H9 (cell line): ENCODE measurements at regions not wholly inside any gene's neighbourhood (a gene's known extent, or its start where the extent isn't known, plus 50 kb on each side); places are given as distances from the start of the nearest gene placed in this dataset.
"Not testable (repeated sequence)": the region's sequence is repeated elsewhere in the genome, so short reads cannot be mapped to it uniquely, and the experiment has no call there.

ENCODE experiments used
- DNase-seq: peaks from one replicate; pipeline ENCODE4 v3.0.0-alpha.2; 2017
- H2AFZ ChIP-seq: one replicate; pipeline ENCODE4 v1.6.1; 2013; ENCODE audit warnings: mild to moderate bottlenecking, low read length, control low read depth, moderate library complexity
- H2AK5ac ChIP-seq: 2 replicates; pipeline ENCODE4 v1.6.1; 2013; ENCODE audit warnings: low read length, control low read depth, mixed read lengths; ENCODE audit not compliant: insufficient read length
- H2BK120ac ChIP-seq: one replicate; pipeline ENCODE4 v1.6.1; 2013; ENCODE audit warnings: low read depth, mild to moderate bottlenecking, low read length, control low read depth, inconsistent platforms; ENCODE audit not compliant: poor library complexity, severe bottlenecking
- H2BK12ac ChIP-seq: 2 replicates; pipeline ENCODE4 v1.6.1; 2013; ENCODE audit warnings: low read length, control low read depth, mixed read lengths, low read depth; ENCODE audit not compliant: insufficient read length
- H2BK15ac ChIP-seq: 2 replicates; pipeline ENCODE4 v1.6.1; 2013; ENCODE audit warnings: low read depth, low read length, control low read depth
- H2BK20ac ChIP-seq: one replicate; pipeline ENCODE4 v1.6.1; 2013; ENCODE audit warnings: low read depth, mild to moderate bottlenecking, low read length, control low read depth, inconsistent platforms; ENCODE audit not compliant: poor library complexity, severe bottlenecking
- H2BK5ac ChIP-seq: 2 replicates; pipeline ENCODE4 v1.6.1; 2013; ENCODE audit warnings: low read length, control low read depth, mixed read lengths; ENCODE audit not compliant: insufficient read length
- H3K14ac ChIP-seq: 2 replicates; pipeline ENCODE4 v1.6.1; 2013; ENCODE audit warnings: low read length, control low read depth; ENCODE audit not compliant: insufficient read depth
- H3K18ac ChIP-seq: 2 replicates; pipeline ENCODE4 v1.6.1; 2013; ENCODE audit warnings: low read depth, mild to moderate bottlenecking, mixed read lengths, low read length, control low read depth; ENCODE audit not compliant: insufficient read length
- H3K23ac ChIP-seq: 2 replicates; pipeline ENCODE4 v1.6.1; 2013; ENCODE audit warnings: low read length, control low read depth, mixed read lengths, low read depth; ENCODE audit not compliant: insufficient read length
- H3K23me2 ChIP-seq: 2 replicates; pipeline ENCODE4 v1.6.1; 2013; ENCODE audit warnings: low read depth, mild to moderate bottlenecking, mixed read lengths, low read length, control low read depth; ENCODE audit not compliant: insufficient read length, poor library complexity, severe bottlenecking
- H3K27ac ChIP-seq: 2 replicates; pipeline ENCODE4 v1.5.1; 2013; ENCODE audit warnings: low read length, control low read depth, mixed read lengths, low read depth; ENCODE audit not compliant: insufficient read length
- H3K27me3 ChIP-seq: 2 replicates; pipeline ENCODE4 v1.6.1; 2013; ENCODE audit warnings: low read length, control low read depth, inconsistent platforms; ENCODE audit not compliant: insufficient read depth
- H3K4ac ChIP-seq: 2 replicates; pipeline ENCODE4 v1.6.1; 2013; ENCODE audit warnings: low read depth, mild to moderate bottlenecking, control low read depth, inconsistent platforms, low read length, moderate library complexity
- H3K4me1 ChIP-seq: 2 replicates; pipeline ENCODE4 v1.6.1; 2013; ENCODE audit warnings: low read length, control low read depth, inconsistent platforms; ENCODE audit not compliant: insufficient read depth
- H3K4me2 ChIP-seq: 2 replicates; pipeline ENCODE4 v1.6.1; 2013; ENCODE audit warnings: low read length, control low read depth, mixed read lengths; ENCODE audit not compliant: insufficient read length, insufficient read depth
- H3K56ac ChIP-seq: 2 replicates; pipeline ENCODE4 v1.6.1; 2013; ENCODE audit warnings: low read depth, mild to moderate bottlenecking, mixed read lengths, low read length, control low read depth; ENCODE audit not compliant: insufficient read length
- H3K79me1 ChIP-seq: 2 replicates; pipeline ENCODE4 v1.6.1; 2013; ENCODE audit warnings: low read depth, mild to moderate bottlenecking, moderate library complexity, low read length, control low read depth, inconsistent platforms; ENCODE audit not compliant: insufficient read depth, poor library complexity, severe bottlenecking
- H3K79me2 ChIP-seq: 2 replicates; pipeline ENCODE4 v1.6.1; 2013; ENCODE audit warnings: low read length, control low read depth, inconsistent platforms; ENCODE audit not compliant: insufficient read depth
- H3K9ac ChIP-seq: 2 replicates; pipeline ENCODE4 v1.6.1; 2013; ENCODE audit warnings: low read length, control low read depth, mixed read lengths; ENCODE audit not compliant: insufficient read length; ENCODE audit errors: extremely low read depth
- H3K9me3 ChIP-seq: one replicate; pipeline ENCODE4 v1.6.1; 2013; ENCODE audit warnings: low read depth, low read length, inconsistent platforms; ENCODE audit not compliant: control insufficient read depth
- H3T11ph ChIP-seq: one replicate; pipeline ENCODE4 v1.6.1; 2013; ENCODE audit warnings: mild to moderate bottlenecking, low read length, control low read depth, inconsistent platforms
- H4K20me1 ChIP-seq: one replicate; pipeline ENCODE4 v1.6.1; 2013; ENCODE audit not compliant: control insufficient read depth, insufficient read length, insufficient read depth
- H4K5ac ChIP-seq: 2 replicates; pipeline ENCODE4 v1.6.1; 2013; ENCODE audit warnings: low read depth, mild to moderate bottlenecking, mixed read lengths, low read length, control low read depth; ENCODE audit not compliant: insufficient read length
- H4K8ac ChIP-seq: replicated peaks from 2 replicates; pipeline ENCODE4 v1.6.1; 2013; ENCODE audit warnings: low read length, control low read depth, mixed read lengths, low read depth; ENCODE audit not compliant: insufficient read length
- H4K91ac ChIP-seq: 2 replicates; pipeline ENCODE4 v1.6.1; 2013; ENCODE audit warnings: low read depth, mild to moderate bottlenecking, moderate library complexity, mixed read lengths, low read length, control low read depth; ENCODE audit not compliant: insufficient read length
- H3K27ac Mint-ChIP-seq, 3 experiments: 2 replicates in 2 of 3; 3 replicates in 1 of 3; pipeline ENCODE4 v1.8.0; 2020 to 2021; ENCODE audit warnings: mixed read lengths in 3 of 3, mild to moderate bottlenecking in 1 of 3, moderate library complexity in 1 of 3
- H3K27me3 Mint-ChIP-seq: 2 replicates; pipeline ENCODE4 v1.8.0; 2021; ENCODE audit warnings: low read depth, mild to moderate bottlenecking, moderate library complexity, mixed read lengths
- H3K36me3 Mint-ChIP-seq, 3 experiments: 2 replicates in 2 of 3; 3 replicates in 1 of 3; pipeline ENCODE4 v1.8.0; 2020 to 2021; ENCODE audit warnings: low read depth in 3 of 3, mixed read lengths in 3 of 3; ENCODE audit not compliant: insufficient read depth in 1 of 3
- H3K4me1 Mint-ChIP-seq, 2 experiments: 2 replicates each; pipeline ENCODE4 v1.8.0; 2020; ENCODE audit warnings: mixed read lengths in 2 of 2
- H3K4me3 Mint-ChIP-seq, 2 experiments: 2 replicates in 1 of 2; 3 replicates in 1 of 2; pipeline ENCODE4 v1.8.0; 2020 to 2021; ENCODE audit warnings: mild to moderate bottlenecking in 2 of 2, mixed read lengths in 2 of 2, moderate library complexity in 1 of 2
- H3K9me3 Mint-ChIP-seq, 2 experiments: 2 replicates in 1 of 2; 3 replicates in 1 of 2; pipeline ENCODE4 v1.8.0; 2020; ENCODE audit warnings: mild to moderate bottlenecking in 2 of 2, mixed read lengths in 2 of 2, moderate library complexity in 1 of 2
- CTCF ChIP-seq: fragments of 200-600 bp; sonication (generic); conservative IDR thresholded peaks from 3 replicates; pipeline ENCODE4 v1.8.0; 2021; ENCODE audit warnings: antibody characterized with exemption, mild to moderate bottlenecking
- WGBS: extraction: QIAGEN DNeasy Blood & Tissue Kit; methylation state at CpG from one replicate; pipeline ENCODE4 v1.1.7; 2013; ENCODE audit warnings: missing lambda C conversion rate, low lambda C conversion rate, mixed read lengths; ENCODE audit not compliant: insufficient read length; ENCODE audit errors: extremely low coverage; 5-methylcytosine and 5-hydroxymethylcytosine counted together

- Histone ChIP-seq H4K20me1 (no peaks in the 10 kb centered on the region), H3K27ac (no peak overlapping the region), H3K4me2 (no peak overlapping the region), H3K18ac (no peak overlapping the region), H3K27me3 (no peaks in the 10 kb centered on the region), H2BK120ac (no peak overlapping the region), H2BK20ac (no peak overlapping the region), H3K14ac (no peak overlapping the region), H3K79me2 (no peaks in the 10 kb centered on the region), H4K91ac (no peak overlapping the region), H2BK5ac (no peak overlapping the region), H2BK12ac (no peak overlapping the region), H3K23ac (no peak overlapping the region), H4K5ac (no peak overlapping the region), H3T11ph (no peak overlapping the region), H3K4ac (no peak overlapping the region), H2AK5ac (no peak overlapping the region), H3K23me2 (no peaks in the 10 kb centered on the region), H2BK15ac (no peak overlapping the region), H3K9ac (no peak overlapping the region), H4K8ac (no peak overlapping the region), H2AFZ (no peak overlapping the region), H3K79me1 (no peaks in the 10 kb centered on the region), H3K56ac (no peak overlapping the region), H3K9me3 (no peaks in the 10 kb centered on the region), H3K4me1 (no peaks in the 10 kb centered on the region)
- peaks cover 14 to 18% of the 10 kb centered on the region in 2 experiments for H3K9me3 Mint-ChIP-seq
- no peak overlapping the region for H3K27ac Mint-ChIP-seq
- DNase-seq: no peak
- no CpG with 5 or more reads among the region's 3 CpGs for WGBS
- H3K4me1 Mint-ChIP-seq: peaks cover 36 to 42% of the 10 kb centered on the region in 2 experiments
- peaks cover 4 to 23% (median 9%) of the 10 kb centered on the region in 3 experiments; a peak in 5 of 7 replicates for H3K36me3 Mint-ChIP-seq
- H3K27me3 Mint-ChIP-seq: no peaks in the 10 kb centered on the region; the same call in 1 of the 2 replicates
- TF ChIP-seq CTCF: no peak
- no peak overlapping the region for H3K4me3 Mint-ChIP-seq
Observed at GRCh38 chr2:237000481-237000880, 85.2 kb upstream of the COPS8 start.

DNA sequence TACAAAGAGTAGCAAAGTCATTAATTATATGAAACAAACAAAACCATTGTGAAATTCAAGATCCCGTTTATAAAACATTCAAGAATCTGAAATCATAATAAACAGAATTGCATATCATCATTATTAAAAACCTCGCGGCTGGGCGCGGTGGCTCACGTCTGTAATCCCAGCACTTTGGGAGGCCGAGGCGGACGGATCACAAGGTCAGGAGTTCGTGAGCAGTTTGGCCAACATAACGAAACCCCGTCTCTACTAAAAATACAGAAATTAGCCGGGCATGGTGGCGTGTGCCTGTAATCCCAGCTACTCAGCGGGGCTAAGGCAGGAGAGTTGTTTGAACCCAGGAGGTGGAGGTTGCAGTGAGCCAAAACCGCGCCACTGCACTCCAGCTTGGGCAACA lies 80.3 kb upstream of the COPS8 start:
- not testable (repeated sequence) for H3K23me2 ChIP-seq
- WGBS: no CpG with 5 or more reads among the region's 17 CpGs

More for the DNA sequence above, 80.3 kb upstream of the COPS8 start:
- not testable (repeated sequence) for H3K4ac ChIP-seq, DNase-seq, H4K5ac ChIP-seq, H3K23ac ChIP-seq, H3K27ac Mint-ChIP-seq, H3K4me1 ChIP-seq, H3K36me3 Mint-ChIP-seq, H3K14ac ChIP-seq, H3K4me2 ChIP-seq, H3K9me3 ChIP-seq, H2AK5ac ChIP-seq, H3K27me3 ChIP-seq, H3K4me3 Mint-ChIP-seq, H4K20me1 ChIP-seq, H3K18ac ChIP-seq, H2BK15ac ChIP-seq, H2AFZ ChIP-seq, H3K9me3 Mint-ChIP-seq, H3K79me1 ChIP-seq, H3K27me3 Mint-ChIP-seq, H3K79me2 ChIP-seq, H4K8ac ChIP-seq, H3K27ac ChIP-seq, H3K56ac ChIP-seq, H2BK20ac ChIP-seq, H2BK12ac ChIP-seq, H2BK5ac ChIP-seq, H3T11ph ChIP-seq, H4K91ac ChIP-seq, H3K9ac ChIP-seq, H2BK120ac ChIP-seq, H3K4me1 Mint-ChIP-seq
